NAMALWA (cell line): ENCODE measurements at regions not wholly inside any gene's neighbourhood (a gene's known extent, or its start where the extent isn't known, plus 50 kb on each side); places are given as distances from the start of the nearest gene placed in this dataset.
A peak's percentile ranks its signal among the peaks of the same experiment; 100 is the strongest.
"Not testable (repeated sequence)": the region's sequence is repeated elsewhere in the genome, so short reads cannot be mapped to it uniquely, and the experiment has no call there.

Experiments
- DNase-seq: peaks from one replicate; pipeline ENCODE4 v3.0.0-alpha.2; 2015; ENCODE audit warnings: low spot score

DNA sequence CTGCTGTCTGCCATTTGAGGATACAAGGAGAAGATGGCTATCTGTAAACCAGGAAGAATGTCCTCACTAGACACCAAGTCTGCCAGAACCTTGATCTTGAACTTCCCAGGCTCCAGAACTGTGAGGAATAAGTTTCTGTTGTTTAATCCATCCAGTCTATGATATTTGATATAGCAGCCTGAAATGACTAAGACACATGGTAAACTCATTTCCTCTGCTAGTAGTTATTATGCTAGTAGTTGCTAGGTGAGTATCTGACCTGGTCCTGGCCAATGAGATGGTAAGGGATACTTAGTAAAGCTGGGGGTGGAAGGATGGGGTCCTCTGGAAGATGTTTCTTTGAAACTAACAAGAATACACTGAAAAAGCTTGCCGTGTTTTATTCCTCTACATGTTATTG is 280.7 kb upstream of the ARHGEF26 start:
- no peak for DNase-seq

DNA sequence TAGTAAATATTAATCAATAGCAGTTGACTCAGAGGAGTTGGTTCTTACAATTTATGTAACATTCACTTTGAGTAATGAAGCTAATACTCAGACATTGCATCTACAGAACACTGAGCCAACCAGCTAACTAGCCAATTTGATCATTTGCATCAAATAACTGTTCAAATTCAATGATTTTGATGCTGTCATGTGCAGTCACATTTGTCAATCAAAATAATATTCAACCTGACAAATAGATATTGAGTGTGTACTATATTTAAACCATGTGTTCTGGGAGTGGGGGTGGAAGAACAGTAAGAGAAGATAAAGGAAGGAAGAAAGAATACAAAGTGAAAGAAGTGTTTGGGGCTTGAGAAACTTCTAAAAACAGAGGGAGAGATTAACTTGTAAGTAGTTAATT is 277.2 kb upstream of the ARHGEF26 start:
- no peak for DNase-seq

DNA sequence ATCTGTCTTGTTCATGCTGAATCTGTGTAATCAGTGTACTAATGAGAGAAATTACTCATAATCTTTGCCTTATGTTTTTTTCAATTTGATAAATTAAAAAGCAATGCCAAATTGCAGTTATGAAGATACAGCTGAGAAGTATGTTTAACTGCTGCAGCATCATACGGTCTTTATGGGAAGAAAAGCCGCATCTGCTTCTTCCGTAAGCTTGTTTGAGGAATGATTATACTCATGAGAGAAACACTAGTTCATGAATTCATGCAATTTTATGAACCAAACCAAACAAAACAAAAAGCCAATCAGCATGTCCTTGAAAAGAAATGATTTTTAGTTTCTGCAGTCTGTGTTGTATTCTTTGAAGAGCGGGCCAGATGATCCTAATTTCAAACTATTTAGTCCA is 275.9 kb upstream of the ARHGEF26 start:
- no peak for DNase-seq

DNA sequence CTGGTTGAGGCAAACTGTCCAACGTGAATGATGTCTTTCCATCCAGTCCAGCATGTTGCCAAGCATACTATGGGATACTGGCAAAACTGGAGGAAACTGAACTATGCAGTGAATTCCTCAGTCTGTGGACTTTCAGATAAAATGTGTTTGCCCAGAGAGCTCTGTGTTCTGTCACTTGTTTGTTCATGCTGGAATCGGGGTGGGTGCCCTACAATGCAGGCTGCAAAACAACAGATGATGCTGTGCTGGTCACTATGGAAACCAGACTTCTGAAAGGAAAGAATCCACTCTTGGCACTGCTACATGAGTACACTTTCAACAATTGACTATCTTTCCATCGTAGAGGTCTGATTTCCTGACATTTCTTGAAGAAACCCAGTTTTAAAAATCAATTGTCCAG is 272.5 kb upstream of the ARHGEF26 start:
- DNase-seq: no peak

DNA sequence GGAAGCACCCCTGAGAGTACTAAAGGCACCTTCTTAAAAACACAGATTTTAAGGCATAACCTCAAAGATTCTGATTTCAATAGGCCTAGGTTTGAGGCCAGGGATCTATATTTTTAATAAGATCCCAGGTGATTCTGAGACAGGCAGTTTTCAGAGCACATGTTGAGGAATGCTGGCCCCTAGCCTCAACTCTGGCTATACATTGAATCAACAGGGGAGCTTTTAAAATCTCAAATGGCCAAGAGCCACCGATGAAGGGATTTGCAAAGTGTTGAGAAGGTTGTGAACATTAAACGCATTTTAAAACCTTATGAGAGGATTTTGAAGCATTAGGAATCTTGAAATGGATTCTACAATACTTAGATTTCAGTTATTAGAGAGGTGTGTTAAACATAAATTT is 268.8 kb upstream of the ARHGEF26 start:
- DNase-seq: no peak

DNA sequence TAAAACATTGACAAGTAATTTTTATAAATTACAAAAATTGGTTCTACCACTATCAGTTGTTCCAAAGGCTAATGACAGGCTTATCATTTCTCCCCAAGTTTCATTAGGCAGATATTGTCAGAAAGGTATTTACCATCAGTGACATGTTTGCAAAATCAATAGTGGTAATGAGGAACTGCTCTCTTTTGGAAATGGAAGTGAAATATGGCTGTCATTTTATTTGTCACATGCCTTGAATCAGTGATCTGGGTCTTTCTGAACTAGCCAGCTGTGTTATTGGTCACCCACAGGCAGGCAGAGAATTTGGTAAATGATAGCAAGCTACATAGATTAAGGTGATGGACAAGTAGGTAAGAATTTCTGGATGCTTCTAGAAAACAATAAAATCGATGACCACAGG is 268.0 kb upstream of the ARHGEF26 start:
- no peak for DNase-seq

DNA sequence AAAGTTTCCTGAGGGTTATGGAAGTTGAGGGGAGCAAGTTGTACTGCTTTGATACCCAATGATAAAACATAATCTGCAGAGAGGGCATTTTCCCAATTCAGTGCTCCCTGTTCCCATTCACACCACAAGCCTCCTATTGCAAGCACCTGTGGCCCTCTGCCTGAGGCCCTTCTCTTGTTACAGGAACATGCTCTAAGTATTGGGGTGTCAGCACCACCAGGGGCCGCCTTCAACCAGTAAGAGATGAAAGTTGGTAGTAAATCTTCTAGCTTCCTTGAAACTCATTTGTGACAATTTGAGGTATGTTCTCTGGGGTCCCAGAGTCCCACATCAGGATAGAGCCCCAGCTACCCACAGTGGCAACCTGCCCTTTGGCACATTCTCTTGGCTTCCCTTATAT is 265.4 kb upstream of the ARHGEF26 start:
- DNase-seq: no peak

DNA sequence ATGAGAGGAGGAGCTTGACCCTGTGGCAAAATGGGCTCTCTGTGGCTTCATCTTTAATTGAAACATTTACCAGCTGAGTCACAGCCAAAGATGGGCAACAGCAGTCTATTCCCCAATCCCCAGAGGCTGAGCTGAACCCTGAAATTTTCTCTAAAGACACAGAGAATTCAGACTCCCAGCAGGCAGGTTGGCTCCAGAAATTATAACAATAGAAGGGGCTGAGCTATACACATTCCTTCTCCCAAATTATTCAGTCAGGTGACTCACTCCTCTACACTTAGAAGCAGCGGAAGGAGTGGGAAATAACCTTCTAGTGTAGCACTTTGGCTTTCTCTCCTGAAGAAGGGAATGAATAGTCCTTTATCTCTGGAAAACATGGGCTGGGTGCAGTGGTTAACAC is 264.3 kb upstream of the ARHGEF26 start:
- DNase-seq: no peak

DNA sequence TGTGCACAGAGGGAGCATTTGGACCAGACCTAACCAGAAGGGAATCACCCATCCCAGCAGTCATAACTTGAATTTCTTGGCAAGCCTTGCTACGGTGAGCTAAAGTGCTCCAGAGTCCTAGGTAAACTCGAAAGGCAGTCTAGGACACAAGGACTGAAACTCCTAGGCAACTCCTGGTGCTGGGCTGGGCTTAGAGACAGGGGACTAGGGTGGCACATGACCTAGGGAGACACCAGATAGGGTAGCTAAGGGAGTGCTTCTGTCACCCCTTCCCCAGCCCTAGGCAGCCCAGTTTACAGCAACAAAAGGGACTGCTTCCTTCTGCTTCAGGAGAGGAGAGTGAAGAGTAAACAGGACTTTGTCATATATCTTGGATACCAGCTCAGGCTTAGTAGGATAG is 256.4 kb upstream of the ARHGEF26 start:
- DNase-seq: no peak

DNA sequence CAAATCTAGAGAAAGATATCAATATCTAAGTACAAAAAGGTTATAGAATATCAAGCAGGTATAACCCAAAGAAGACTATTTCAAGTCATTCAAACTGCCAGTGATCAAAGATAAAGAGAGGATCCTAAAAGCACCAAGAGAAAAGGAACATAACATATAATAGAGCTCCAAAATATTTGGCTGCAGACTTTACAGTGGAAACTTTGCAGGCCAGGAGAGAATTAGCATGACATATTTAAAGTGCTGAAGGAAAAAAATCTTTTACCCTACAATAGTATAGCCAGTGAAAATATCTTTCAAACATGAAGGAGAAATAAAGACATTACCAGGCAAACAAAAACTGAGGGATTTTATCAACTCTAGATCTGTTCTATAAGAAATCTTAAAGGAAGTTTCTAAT is 254.3 kb upstream of the ARHGEF26 start:
- no peak for DNase-seq

DNA sequence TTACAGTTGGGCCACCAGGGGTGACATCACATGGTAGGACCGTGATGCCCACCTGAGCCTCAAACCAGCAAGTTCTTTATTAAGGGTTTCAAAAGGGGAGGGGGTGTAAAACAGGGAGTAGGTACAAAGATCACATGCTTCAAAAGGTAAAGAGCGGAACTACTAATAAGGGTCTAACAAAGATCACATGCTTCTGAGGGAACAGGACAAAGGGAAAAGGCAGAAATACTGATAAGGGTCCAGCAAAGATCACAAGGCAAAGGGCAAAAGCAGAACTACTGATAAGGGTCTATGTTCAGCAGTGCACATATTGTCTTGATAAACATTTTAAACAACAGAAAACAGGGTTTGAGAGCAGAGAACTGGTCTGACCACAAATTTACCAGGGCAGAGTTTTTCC is 246.8 kb upstream of the ARHGEF26 start:
- DNase-seq: not testable (repeated sequence)

DNA sequence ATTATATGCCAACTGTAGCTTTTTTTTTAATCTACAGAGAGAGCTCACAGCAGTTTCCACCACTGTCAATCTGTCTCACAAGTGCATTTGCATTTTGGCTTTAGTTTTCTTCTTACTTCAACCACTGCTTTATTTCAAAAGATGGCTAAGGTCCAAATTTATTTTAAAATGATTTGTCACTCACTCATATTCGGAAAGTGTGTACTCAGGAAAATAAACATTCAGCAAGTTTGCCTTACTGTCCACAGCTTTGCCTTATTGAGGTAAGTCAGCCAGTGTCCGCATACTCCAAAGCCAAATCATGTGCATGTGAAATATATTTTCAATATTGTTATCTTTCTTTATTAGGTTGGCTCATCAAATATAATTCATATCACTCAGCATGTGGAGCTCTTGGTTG is 240.7 kb upstream of the ARHGEF26 start:
- DNase-seq: no peak

DNA sequence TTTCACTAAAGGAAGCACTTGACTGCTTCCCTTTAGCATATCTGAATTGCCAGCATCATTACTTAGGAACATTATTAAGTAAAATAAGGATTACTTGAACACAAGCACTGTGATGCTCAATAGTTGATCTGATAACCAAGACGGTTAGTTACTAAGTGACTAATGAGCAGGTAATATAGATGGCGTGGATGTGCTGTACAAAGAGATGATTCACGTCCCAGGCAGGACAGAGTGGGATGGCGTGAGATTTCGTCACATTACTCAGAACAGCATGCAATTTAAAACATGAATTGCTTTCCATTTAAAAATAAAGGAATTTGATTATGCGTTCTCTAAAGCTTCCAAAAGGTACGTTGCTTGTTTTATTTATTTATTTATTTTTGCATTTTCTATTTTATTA is 240.0 kb upstream of the ARHGEF26 start:
- DNase-seq: no peak

DNA sequence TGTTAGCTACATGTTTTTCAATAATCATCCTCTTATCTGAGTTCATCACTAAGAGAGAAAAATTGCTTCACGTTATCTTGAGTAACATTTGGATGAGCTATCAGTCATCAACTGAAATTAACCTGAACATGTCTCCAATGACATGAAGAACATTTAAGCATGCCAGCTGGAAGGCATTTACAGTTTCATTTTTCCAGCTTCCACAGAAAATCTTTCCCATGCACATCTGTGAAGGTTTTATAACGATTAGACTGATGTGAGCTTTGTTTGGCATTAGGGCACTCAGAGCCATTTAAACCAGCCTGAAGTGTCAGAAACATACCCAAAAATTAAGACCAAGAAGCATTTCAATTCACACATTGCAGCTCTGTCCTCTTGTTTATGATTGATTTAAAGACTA is 235.8 kb upstream of the ARHGEF26 start:
- DNase-seq: no peak

DNA sequence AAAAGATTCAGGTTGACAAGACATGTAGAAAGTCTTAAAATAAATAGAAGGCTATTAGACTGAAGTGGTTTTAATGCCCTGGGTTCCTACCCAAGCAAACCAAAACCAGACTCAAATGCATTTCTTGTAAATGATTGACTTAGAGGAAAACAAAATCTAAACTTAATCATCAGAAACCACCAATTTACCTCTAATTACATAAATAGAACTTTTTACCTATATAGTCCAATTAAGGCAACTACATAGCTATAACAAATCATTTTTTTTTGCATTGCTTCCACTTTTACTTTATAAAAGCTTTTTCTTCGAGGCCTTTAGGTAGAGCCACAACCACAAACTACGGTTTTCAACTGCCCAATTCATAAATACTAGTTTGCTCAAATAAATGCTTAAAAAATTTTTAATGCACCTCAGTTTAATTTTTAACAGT is 231.3 kb upstream of the ARHGEF26 start:
- no peak for DNase-seq

DNA sequence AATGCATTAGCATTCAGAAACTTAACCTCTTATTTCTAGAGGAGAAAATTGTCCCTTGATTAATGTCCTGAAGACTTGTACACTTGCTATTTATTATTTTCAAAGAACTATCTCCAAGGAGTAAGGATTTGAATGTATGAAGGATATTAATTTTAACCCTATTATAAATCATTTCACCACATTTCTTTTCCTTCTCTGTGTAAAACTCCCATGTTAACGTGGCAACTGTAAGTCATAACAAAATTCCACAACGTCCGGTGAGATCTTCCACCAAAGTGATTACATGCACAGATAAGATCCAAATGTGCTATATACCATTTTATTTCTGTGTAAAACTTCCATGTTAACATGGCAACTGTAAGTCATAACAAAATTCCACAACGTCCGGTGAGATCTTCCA is 229.1 kb upstream of the ARHGEF26 start:
- DNase-seq: no peak

DNA sequence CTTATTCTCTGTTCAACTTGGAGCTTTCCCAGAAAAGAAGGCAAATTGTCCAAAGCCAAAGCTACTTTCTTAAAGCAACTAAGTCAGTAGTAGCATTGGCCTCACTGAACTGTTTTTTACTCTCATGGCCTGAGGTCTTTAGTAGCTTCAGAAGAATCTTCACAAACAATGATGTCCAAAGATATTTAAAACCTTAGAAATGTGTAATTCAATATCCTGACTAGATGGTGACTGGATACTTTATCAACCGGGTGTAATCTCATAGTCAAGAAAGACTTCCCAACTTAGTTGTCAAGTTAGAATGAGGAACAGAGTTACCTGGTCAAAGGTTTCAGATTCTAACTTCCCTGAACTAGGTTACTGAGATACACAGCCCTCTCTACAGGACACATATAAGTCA is 226.3 kb upstream of the ARHGEF26 start:
- DNase-seq: no peak

DNA sequence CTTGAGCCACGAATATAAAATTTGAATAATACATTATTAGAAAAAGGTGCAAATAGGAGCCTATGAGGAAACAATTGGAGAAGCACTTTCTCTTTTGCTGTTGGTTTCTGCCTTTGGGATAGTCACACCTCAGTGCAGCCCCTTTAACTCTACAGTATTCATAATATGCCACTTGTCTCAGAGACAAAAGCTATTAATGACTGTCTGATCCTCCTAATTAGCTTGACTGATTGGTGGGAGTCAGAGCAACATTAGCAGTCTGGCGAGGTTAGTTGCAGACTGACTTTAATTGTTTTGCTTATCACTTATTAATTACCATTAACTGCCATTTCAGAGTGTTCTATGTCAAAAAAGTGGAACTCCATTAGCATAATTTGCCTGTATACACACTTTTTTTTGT is 225.0 kb upstream of the ARHGEF26 start:
- no peak for DNase-seq

DNA sequence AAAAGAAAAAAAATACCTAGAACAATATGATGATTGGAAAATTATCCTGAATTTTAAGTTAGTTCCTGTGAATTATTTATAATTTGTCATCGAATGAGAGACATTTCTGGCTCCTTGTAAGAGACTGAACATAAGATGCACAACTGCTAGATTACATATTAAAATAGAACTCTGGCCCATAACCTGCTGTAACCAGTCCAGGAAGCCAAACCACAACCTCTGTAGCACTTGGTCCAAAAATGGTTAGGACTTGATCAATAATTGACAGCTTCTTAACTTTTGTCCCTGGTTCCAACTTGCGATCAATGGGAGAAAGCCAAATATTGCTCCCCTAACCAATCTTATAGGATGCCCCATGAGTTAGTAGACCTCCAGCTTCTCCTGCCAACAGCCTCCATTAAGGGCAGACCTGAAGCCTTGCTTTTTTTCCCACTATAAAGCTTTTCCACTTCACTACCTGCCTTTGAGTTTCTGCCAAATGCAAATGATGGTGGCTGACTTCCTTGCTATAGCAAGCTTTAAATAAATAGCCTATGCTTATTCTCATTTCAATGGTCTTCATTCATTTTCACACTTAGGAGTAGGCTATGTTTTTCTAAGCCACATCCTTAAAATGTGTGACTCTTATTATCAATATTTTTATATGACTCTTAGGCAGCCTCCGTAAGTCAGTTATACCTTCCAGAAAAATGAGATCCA is 224.0 kb upstream of the ARHGEF26 start:
- DNase-seq: peak; percentile 11

DNA sequence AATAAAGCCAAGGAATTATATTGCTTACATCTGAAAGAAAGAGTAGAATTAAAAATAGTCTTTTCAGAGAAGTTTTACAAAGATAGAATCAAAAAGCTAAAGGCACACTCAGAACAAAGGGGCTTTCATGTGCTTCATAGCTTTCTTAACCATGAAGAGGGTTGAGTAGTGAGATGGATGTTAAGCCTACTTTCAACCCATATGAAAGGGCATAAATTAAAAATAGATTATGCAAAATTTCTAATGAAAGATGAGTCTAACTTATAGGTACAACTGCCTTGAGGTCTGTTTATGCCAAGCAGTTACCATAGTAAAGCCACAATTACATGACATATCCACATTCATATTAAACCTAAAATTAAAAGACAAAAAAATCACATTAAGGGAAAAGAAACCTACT is 223.3 kb upstream of the ARHGEF26 start:
- DNase-seq: peak; percentile 4

DNA sequence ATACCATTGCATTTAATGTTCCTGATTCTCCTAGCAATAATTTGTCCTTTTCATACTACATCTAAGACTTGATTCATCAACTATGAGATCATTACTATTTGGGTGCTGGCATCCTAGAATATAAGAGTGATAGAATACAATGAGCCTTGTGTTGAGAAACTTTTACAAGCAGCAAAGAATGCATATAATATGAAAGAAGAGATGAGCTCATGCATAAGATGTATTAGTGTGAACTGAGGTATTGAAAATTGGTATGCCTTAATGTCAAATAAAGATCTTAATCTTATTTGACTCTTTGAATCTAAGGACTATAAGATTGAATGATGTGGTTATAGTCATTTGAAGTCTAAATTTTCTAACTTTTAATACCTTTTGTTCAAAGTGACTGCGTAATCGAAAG is 220.0 kb upstream of the ARHGEF26 start:
- no peak for DNase-seq

DNA sequence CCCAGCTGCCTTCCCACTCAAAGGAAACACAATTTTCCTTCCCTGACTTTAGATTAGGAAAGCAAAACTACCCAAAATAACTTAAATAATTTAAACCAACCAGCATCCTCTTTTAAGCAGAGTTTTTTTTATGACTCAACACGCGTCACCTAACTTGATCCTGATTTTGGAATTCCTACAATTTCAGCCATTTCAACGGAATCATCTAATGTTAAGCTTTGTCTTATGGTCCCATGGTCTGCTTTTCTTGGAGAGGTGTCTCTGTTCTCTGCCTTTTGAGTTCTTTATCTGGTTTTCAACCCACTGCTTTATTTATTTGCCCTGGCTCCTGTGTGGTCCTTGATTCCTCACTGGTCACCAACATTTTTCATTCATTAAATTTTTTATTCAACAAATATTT is 219.2 kb upstream of the ARHGEF26 start:
- no peak for DNase-seq

DNA sequence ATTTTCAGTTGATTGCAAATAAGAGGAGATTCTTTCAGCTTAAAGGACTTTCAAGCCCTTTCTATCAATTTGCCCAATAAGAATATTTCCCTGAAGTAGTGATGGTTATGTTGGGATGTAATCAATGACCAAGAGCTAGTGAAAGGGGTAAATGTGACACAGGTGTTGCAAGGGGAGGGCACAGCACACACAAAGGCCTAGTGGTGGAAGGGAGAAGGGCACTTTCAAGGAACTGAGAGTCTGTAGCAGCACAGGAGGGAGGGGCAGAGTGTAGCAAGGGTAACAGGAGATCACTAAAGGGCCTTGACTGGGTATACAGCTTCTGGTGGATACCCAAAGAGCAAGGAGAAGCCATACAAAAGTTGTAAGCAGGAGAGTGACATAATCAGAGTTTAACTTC is 217.8 kb upstream of the ARHGEF26 start:
- peak; percentile 20 for DNase-seq

DNA sequence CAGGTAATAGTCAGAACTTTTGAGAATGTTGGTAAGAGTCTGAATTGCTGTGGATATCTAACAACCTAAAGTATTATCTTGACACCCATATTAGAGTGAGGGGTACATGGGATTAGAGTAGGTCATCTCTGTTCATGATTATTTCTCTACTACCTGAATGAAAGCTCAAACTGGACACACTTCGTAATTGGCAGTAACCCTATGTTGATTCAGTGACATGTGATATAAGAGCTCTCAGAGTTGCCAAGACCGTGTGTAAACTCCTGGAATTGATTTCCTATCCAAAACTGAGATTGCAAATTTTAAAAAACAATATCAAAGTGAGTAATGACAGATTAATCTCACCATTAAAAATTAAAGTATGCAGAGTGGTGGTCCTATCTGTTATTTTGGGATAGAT is 214.8 kb upstream of the ARHGEF26 start:
- no peak for DNase-seq

DNA sequence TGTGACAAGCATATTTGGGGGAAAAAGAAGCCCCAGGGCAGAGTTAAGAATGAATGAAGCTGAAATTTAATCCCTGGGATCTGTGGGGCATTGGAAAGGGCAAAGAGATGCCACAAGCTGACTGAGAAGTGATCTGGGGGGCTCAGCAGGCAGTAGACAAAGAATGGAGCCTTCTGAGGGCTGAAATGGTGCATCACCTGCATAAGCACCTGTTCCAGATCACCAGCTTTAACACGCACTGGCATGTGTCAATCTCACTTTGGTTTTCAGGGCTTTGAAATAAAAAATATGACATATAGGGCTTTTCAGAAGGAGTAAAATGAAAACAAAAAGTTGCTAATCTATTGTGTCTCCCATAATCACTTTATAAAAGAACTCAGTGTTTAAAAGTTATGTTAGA is 210.8 kb upstream of the ARHGEF26 start:
- no peak for DNase-seq
